K562 (cell line): ENCODE measurements at regions not wholly inside any gene's neighbourhood (a gene's known extent, or its start where the extent isn't known, plus 50 kb on each side); places are given as distances from the start of the nearest gene placed in this dataset.
"Not testable (repeated sequence)": the region's sequence is repeated elsewhere in the genome, so short reads cannot be mapped to it uniquely, and the experiment has no call there.

Experiments
- E2F8 ChIP-seq: fragments of 450-650 bp; IDR thresholded peaks from 2 replicates; pipeline ENCODE4 v1.7.1; 2018; ENCODE audit warnings: mild to moderate bottlenecking, low read depth; ENCODE audit not compliant: partially characterized antibody
- MAZ ChIP-seq, 2 experiments: fragments of 450-650 bp in 1 of 2; sonication (generic) in 1 of 2; formaldehyde crosslinking; IDR thresholded peaks in 1 of 2; conservative IDR thresholded peaks in 1 of 2; 2 replicates each; pipeline versions ENCODE4 v1.4.0 to v1.5.0; 2020; ENCODE audit warnings: mild to moderate bottlenecking in 1 of 2, missing genetic modification reagents in 1 of 2
- MBD2 ChIP-seq: sonication (generic); IDR thresholded peaks from 2 replicates; pipeline ENCODE4 v1.6.1; 2016; ENCODE audit warnings: low read depth, borderline replicate concordance
- NFYB ChIP-seq: IDR thresholded peaks from 2 replicates; pipeline ENCODE4 v1.6.1; 2011; ENCODE audit warnings: mild to moderate bottlenecking, moderate library complexity; ENCODE audit not compliant: insufficient read length; ENCODE audit errors: extremely low read depth
- POU5F1 ChIP-seq: fragments of 150-350 bp; IDR thresholded peaks from 2 replicates; pipeline ENCODE4 v1.6.1; 2014; ENCODE audit warnings: borderline replicate concordance, low read length, low read depth, mild to moderate bottlenecking; ENCODE audit not compliant: partially characterized antibody
- RFX5 ChIP-seq: IDR thresholded peaks from 2 replicates; pipeline ENCODE4 v1.6.1; 2011; ENCODE audit warnings: low read depth, mild to moderate bottlenecking, improper control_type of control experiment, low read length
- SP2 ChIP-seq: IDR thresholded peaks from 2 replicates; pipeline ENCODE4 v1.6.1; 2011; ENCODE audit warnings: mild to moderate bottlenecking, low read depth, low read length, moderate library complexity; ENCODE audit not compliant: poor library complexity, severe bottlenecking; ENCODE audit errors: extremely low read depth
- ZNF280B ChIP-seq: fragments of 250-450 bp; sonication (Bioruptor Pico); IDR thresholded peaks from 2 replicates; pipeline ENCODE4 v1.5.1; 2021; ENCODE audit warnings: mild to moderate bottlenecking

GRCh38 chr2:138099288-138099687, 135.0 kb downstream of the HNMT start:
- TF ChIP-seq NFYB; MBD2; MAZ (CRISPR knock-in tag; conservative IDR thresholded peaks at IDR 0.05 in 1 of 2, IDR thresholded peaks at IDR 0.05 in 1 of 2); RFX5; E2F8; ZNF280B; POU5F1; SP2: not testable (repeated sequence)
